GM19239 (cell line): ENCODE measurements at regions not wholly inside any gene's neighbourhood (a gene's known extent, or its start where the extent isn't known, plus 50 kb on each side); places are given as distances from the start of the nearest gene placed in this dataset.

Experiments used
- DNase-seq: peaks from one replicate; pipeline ENCODE4 v3.0.0; 2011; ENCODE audit warnings: low spot score; ENCODE audit not compliant: insufficient read length
- FAIRE-seq: peaks from 2 replicates; lab custom pipeline; 2011; peaks lifted over from hg19 to GRCh38; lab: Jason Lieb, UNC

DNA sequence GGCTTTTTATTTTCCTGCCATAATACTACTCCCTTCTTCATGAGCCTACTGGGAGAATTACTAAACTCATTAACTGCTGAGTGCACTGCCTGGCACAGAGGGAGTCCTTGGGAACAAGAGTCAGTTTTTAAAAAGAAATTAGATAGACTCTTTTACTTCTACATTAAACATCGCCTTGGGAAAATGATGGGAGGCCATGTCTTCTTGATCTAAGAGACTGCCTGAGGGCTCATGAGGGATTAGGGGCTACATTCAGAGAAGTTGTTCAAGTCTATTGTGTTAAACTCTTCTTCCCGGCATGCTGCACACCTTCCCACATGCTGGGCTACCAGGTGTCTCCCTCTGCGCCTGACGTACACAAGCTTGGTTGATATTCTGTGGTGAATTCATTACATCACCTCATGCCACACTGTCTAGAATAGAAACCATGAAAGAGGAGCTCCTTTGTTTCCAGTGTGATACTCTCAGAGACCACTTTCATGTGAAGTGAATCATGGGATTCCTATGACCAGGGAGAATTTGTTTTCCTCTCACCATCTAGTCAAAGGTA, 1422.3 kb downstream of the AACS start:
- FAIRE-seq (no peak), DNase-seq (no peak)

DNA sequence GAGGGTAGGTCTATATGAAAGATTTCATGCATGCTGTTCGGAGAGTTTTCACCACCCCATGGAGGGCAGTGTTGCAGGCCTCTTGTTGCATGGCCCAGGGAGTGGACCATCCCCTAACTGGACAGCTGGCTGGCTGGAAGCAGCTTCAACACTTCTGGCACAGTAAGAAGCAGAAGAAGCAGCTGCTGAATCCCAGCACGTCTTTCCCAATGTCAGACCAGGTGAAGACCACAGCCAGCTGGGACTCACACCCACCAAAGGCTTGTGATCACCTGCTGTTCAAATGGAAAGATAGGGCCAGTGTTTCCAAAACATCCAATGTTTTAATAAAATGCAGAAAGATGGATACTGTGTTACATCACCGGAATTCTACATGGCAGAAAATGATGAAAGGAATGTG, 1423.6 kb downstream of the AACS start:
- DNase-seq (no peak), FAIRE-seq (no peak)

DNA sequence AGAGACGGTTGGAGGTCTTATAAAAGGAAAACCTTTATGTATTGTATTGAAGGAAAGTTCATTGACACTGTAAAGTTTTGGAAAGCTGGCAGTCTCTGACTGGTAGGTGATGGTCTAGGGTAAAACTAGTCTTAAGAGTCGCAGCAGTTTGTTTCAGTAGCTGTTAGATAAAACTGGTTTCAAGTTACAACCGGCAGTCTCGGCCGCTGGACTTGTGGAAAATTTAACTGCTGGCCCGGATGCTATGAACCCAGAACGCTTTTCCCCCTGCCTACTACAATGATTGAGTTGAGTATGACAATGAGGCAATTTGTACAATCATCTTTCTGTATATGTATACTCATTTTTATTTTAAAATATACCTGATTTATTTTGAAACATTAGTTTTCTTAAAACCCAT, 1426.9 kb downstream of the AACS start:
- no peak for DNase-seq
- FAIRE-seq: no peak

DNA sequence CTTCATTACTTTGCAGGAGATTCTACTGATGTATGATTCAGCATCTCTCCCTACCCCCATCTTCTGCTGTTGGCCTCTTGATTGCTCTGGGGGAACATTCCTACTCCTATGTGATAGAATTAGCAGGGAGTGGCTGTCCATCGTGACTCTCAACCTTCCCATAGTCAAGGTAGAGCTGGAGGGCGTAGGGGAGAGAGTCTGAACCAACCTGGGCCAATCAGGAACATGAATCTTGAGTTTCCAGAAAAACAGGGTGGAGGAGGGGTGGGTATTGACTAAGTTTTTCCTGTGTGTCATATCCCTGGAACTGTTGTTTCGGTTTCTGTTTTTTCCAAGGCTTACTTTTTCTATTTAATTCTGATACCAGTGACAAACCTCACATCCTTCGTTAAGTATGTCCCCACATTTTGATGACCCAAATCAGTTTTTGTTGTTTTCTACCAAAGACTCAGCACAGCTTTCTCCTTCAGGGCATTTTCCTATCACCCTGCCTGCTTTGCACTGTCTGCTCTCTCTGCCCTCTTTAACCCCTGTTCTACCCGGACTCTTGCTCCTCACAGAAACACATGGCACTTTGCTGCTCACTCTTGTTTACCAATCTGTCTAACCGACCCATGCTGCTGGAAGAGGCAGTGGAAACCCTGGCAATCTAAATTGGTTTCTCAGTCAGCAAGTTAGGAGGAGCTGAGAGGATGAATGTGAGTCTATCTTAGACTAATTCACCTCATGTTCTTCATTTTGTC, 1428.3 kb downstream of the AACS start:
- no peak for DNase-seq
- no peak for FAIRE-seq

DNA sequence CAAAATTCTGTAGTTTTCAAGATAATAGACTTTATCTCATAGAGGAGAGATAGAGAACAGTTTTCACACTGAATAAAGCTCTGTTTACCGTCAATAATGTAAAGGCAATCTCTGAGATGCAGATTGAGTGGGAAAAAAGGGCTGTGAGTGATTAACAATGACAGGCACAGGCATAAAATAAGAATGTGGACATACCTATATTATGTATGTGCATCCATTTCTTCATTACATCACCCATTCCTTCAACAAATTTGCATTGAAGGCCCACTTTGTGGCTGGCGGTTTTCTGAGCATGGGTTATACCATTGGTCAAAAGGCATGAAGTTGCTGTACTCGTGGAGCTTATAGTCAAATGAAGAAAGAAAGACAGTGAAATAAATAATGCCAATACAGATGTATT, 1431.0 kb downstream of the AACS start:
- no peak for FAIRE-seq
- no peak for DNase-seq

DNA sequence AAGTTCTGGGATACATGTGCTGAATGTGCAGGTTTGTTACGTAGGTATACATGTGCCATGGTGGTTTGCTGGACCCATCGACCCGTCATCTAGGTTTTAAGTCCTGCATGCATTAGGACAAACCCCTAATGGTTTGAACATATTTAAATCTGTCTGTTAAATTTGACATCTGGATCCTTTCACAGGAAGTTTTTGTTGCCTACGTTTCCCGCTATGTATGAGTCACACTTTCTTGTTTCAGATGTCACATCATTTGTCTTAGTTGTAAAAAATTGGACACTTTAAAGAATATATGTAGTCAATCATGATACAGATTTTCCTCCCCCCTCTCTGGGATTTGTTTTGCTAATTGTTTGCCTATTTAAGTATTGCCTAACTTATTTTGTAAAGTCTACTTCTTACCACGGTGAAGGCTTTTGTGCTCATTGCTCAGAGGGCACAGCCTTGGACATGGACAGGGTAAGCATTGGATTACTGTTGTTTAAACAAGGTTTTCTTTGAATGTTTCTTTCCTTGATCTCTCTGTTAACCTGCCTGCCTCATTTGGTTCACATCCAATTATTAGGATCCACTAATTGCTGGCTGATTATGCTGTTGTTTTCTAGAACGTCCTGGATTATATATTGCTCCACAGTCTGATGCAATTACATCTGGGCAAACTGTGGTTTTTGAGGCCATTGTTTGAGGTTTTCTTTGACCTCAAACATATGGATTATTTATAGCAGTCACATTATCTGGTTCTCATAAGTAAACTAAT, 1441.4 kb downstream of the AACS start:
- FAIRE-seq (no peak), DNase-seq (no peak)

DNA sequence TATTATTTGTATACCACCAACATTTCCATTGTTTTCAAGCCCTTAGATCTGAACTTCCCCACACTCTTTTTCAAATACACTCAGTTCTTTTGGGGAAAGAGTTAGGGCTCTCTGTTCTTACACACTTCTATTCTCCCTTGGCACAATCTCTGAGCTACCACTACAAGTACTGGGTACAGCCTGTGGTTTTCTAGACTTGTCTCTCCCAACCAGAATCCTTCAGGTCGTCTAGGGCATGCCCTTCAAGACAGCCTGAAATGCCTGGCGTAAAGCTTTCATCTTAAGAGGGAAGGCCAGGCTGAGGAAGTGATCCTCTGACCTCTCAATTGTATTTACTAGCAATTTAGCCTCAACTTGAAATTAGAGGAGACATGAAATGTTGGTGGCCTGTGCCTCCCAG, 1442.0 kb downstream of the AACS start:
- DNase-seq (no peak), FAIRE-seq (no peak)

DNA sequence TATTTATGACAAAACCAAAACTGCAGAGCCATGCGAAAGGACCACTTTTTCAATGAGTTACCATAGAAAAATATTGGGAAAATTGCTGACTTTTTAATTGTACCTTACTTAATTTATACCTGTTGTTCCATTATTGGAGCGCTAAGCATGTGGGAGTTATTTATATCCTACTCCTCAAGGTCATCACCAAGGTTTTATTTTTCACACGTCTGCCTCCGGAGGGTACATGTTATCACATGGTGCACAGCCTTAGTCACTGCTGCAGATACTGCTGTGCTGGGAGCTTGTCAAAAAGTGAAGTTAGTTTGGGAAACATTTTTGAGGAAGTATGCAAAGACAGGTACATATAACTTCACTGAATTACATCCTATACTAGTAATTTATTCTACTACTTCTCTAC, 1444.3 kb downstream of the AACS start:
- DNase-seq (no peak), FAIRE-seq (no peak)

DNA sequence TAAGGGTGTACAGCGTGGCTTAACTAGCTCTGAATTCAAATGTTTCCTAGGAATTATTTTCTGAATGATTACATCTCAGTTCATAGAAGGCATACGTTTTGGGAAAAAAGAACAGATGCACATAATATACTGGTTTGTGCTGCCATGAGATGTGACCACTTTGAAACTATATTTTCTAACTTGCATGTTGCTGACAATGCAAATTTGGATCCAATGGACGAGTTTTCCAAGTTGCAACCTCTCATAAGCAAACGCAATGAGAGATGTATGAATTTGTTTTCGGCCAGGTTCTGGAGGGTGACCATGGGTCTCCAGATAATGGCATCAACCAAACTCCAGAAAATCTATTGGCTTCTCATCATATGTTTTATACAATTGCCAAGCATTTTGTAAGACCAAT, 1445.4 kb downstream of the AACS start:
- DNase-seq (no peak), FAIRE-seq (no peak)

DNA sequence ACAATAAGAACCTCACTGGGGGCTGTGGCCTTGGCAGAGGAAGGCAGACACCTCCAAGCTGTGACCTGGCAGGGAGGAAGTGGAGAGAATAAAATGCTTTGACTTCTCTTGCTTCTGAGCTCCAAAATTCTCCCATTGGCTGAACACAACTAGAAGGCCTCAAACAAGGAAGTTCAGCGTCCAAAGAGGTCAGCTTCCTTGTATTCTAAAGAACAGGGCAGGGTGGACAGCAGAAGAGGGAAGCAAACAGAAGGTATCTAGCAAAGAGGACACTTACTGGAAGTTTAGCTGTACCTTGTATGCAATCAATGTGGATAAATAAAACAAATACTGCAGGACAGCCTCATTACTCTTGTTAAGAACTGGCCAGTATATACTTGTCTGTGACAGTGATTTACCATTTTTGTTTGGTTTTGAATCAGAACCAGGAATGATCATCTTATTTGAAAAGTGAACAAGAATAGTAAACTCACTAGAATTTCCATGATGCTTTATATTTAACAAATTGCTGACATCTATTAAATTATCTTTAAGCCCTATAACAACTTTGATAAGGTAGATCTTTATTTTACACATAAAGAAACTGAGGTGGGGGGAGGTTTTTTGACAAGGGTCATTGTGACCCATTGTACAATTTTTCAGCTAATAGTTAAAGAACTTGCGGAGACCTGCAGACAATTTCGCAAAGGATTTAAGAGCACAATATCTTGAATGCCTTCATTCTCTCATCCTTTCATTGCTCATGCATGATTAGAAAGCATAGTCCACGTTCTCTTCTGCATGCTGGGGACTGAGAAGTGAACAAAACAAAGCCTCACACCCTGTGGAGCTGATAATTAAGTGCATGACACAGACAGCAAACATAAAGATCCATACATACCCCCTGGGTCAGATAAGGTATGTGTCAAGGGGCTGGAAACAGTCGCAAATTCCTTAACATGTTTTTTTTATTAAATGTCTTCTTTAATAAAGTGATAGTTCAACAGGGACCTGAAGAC, 1448.0 kb downstream of the AACS start:
- DNase-seq (no peak), FAIRE-seq (no peak)

DNA sequence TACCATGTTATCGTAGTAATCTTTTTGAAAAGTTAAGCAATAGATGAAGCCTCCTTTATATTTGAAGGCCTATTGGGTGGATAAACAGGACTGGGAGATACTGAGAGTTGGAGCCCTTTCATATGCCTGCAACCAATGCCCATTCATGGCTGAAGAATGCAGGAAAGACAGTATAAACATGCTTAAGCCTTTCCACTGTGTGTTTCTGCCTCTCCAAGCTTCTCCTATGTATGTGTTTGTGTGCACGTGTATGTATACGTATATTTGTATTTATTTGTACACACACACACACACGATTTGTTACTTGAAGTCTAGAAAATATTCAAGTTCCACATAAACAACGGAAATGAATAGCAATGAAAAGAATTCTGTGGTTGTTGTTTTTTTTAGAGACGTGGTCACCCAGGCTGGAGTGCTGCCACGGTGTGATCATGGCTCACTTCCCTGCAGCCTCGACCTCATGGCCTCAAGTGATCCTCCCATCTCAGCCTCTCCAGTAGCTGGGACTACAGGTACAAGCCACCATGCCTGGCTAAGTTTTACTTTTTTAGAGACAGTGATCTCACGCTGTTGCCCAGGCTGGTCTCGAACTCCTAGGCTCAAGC, 1453.5 kb downstream of the AACS start:
- FAIRE-seq: no peak
- no peak for DNase-seq

DNA sequence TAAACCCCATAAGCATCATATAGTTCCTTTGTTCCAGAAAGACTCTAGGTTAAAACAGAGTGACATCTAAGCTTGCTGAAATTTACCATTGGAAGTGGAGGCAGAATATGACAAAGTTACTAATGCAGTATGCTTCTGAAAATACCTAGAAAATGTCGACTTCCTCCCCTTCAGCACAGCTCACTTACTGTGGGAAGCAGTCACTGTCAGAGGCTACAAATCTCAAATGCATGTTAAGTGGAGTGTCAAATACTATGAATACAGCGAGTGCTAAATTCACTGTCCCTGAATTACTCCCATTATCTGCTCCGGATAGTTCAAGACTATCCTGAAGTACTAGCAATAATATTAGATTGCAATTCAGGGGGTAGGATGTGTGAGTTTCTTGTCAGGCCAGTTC, 1454.6 kb downstream of the AACS start:
- no peak for FAIRE-seq
- no peak for DNase-seq

DNA sequence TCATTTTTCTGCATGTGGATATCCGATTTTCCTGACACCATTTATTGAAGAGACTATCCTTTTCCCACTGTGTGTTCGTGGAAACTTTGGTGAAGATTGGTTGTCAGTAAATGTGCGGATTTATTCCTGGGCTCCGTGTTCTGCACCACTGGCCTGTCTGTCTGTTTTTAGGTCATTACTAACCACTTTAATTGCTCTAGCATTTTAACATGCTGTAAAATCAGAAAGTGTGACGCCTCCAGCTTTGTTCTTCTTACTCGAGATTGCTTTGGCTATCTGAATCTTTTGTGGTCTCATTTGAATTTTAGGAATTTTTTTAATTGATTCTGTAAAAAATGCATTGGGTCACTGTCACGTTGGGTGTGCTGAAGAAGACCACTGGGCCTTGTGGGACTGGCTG, 1458.7 kb downstream of the AACS start:
- FAIRE-seq (no peak), DNase-seq (no peak)

DNA sequence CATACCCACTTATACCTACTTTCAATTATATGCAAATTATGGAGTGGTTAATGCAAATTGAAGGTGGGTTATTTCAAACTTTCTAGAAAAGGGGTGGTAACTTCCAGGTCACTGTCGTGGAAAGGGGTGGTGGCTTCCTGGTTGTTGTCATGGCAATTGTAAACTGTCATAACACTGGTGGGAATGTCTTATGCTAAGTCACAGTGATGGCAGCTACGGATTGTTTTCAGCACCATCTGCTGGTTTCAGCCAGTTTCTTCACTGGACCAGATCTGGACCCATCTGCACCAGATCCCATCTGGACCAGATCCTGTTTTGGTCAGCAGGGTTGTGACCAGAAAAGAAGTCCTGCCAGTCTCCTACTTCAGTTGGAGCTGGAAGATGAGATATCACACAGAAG, 1469.3 kb downstream of the AACS start:
- FAIRE-seq: no peak
- no peak for DNase-seq

DNA sequence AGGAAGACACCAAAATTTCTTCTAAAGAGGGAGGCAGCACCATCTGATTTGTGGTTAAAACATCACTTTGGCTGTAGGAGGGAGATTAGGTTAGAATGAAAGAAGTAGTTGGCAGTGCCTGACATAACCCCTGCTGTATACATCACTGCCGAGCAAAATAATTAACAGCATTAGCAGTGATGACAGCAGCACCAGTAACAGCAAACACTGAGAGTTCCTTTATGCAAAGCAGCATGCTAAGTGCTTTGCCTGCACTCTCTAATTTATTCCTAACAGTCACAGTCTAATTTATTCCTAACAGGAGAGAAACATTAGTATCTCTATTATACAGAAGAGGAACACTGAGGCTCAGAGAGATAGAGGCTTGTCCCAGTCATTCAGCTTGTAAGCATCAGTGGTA, 1469.7 kb downstream of the AACS start:
- DNase-seq (no peak), FAIRE-seq (no peak)

DNA sequence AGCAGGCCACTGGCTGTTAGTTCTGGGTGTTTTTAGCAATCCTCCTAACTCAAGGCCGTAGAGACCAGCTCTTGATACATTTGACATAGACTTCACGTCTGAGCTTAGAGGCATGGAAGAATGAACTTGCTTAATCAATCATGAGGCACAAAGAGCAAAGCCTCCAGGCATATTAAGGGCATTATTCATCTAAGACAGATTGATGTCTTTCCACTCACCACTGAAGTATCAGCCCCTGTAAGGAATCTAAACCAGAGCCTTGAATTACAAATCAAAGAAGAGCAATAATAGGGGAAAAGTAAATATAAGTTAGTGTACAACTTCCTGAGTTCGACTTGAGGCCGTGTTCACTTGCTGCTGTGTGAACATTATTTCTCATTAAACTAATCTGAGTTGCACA, 1470.7 kb downstream of the AACS start:
- FAIRE-seq: no peak
- no peak for DNase-seq

DNA sequence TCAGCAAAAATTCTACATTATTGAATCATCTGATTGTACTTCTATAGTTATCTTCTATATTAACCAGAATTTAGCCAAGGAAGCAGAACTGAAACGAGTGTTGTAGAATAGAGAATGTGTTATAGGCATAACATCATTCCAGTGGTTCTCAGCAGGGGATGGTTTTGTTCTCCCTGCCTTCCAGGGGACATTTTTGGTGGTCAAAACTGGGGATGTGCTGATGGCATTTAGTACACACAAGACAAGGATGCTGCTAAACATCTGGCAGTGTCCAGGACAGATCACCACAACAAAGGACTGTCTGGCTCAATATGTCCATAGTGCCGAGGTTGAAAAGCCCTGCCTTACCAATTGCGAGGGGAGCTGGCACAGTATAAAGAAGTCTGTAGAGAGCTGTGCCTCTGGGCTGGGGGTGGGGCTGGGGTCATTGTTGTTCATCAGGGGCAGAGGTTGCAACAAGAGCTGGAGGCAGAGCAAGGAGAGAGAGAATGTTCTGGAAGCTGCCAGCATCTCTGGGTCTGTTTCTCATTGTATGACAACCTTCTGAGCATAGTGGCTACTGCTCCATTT, 1472.8 kb downstream of the AACS start:
- DNase-seq (no peak), FAIRE-seq (no peak)

DNA sequence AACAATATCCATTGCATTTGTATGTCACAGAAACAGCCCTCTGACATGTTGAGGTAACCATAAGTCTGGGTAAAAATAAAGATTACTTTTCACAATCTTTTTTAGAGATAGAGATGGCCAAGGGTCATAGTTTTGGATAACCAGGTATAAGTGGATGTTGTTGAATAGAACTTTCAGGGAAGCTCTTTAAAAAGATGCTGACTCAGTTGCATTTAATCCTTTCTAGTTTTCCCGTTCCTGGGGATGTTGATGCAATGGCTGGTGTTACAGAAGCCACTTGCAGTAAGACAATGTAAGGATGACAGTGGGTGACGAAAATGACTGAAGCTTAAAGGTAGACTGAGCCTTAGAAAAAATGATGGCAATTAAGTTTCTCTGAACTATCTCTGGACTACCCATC, 1473.7 kb downstream of the AACS start:
- DNase-seq (no peak), FAIRE-seq (no peak)

DNA sequence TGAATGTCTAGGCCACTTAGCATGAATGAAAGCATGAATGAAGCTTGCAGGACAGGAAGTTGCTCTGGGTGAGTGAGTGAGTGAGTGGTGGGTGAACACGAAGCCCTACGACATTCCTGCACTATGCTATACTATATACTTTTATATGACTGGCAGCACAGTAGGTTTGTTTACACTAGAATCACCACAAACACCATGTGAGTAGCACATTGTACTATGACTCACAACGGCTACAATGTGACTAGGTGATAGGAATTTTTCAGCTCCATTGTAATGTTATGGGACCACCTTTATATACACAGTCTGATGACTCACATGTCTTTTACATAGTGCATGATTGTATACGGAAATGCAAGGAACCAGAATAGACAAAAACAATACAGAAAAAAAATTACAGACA, 1480.2 kb downstream of the AACS start:
- FAIRE-seq (no peak), DNase-seq (no peak)

DNA sequence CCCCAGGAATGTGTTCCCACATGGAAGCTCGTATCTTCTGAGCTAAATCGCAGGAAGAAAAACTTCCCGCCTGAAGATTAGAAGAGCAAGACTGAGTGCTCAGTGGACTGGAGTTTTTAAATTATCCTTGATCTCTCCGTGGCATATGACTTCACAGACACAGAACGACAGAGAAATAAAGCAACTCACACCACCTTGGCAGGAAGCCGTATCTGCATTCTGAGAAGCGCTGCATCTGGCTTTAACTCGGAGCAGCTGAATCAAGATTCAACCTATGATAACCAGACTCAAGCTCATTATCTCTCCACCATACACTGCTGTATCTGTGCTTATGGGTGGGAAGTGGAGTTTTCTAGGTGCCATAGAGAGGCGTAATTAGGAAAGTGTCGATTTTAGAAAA, 1482.7 kb downstream of the AACS start:
- FAIRE-seq: no peak
- no peak for DNase-seq
